ENCODE measurements at regions not wholly inside any gene's neighbourhood (a gene's known extent, or its start where the extent isn't known, plus 50 kb on each side); places are given as distances from the start of the nearest gene placed in this dataset.

DNA sequence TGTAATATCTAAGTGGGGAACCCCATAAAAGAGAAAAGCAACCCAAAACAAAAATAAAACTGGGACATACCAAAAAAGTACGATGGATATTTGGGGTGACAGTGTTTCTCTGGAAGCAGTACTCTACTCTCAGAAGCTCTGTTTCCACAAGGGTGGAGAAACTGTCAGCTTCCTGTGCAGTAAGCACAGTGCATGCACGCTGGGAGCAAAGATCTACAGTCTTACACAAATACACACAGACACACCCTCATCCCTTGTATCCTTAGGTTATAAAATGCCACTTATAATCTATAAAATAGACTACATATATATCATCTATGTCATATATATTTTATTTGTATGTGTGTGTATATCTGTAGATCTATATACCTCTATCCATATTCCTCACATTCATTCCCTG lies 225.8 kb upstream of the SOX5 start:
- TF ChIP-seq YY1 (IDR thresholded peaks at IDR 0.05; ENCODE audit: low read depth) = no peak
- no peak for TF ChIP-seq FOXM1 (IDR thresholded peaks at IDR 0.05; ENCODE audit: borderline replicate concordance, low read depth)
- TF ChIP-seq NFIC (IDR thresholded peaks at IDR 0.05) = no peak
- TF ChIP-seq CREB1 (IDR thresholded peaks at IDR 0.05; ENCODE audit: low read depth) = no peak
- TF ChIP-seq TCF12 (IDR thresholded peaks at IDR 0.05; ENCODE audit: low read depth) = no peak
- no peak for TF ChIP-seq EGR1 (IDR thresholded peaks at IDR 0.05)
- no peak for TF ChIP-seq TAF1 (IDR thresholded peaks at IDR 0.05; ENCODE audit: low read depth)
- TF ChIP-seq, protein P1, sequence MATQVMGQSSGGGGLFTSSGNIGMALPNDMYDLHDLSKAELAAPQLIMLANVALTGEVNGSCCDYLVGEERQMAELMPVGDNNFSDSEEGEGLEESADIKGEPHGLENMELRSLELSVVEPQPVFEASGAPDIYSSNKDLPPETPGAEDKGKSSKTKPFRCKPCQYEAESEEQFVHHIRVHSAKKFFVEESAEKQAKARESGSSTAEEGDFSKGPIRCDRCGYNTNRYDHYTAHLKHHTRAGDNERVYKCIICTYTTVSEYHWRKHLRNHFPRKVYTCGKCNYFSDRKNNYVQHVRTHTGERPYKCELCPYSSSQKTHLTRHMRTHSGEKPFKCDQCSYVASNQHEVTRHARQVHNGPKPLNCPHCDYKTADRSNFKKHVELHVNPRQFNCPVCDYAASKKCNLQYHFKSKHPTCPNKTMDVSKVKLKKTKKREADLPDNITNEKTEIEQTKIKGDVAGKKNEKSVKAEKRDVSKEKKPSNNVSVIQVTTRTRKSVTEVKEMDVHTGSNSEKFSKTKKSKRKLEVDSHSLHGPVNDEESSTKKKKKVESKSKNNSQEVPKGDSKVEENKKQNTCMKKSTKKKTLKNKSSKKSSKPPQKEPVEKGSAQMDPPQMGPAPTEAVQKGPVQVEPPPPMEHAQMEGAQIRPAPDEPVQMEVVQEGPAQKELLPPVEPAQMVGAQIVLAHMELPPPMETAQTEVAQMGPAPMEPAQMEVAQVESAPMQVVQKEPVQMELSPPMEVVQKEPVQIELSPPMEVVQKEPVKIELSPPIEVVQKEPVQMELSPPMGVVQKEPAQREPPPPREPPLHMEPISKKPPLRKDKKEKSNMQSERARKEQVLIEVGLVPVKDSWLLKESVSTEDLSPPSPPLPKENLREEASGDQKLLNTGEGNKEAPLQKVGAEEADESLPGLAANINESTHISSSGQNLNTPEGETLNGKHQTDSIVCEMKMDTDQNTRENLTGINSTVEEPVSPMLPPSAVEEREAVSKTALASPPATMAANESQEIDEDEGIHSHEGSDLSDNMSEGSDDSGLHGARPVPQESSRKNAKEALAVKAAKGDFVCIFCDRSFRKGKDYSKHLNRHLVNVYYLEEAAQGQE (IDR thresholded peaks at IDR 0.05; ENCODE audit: low read depth) = no peak
- TF ChIP-seq, protein P2, sequence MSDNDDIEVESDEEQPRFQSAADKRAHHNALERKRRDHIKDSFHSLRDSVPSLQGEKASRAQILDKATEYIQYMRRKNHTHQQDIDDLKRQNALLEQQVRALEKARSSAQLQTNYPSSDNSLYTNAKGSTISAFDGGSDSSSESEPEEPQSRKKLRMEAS (IDR thresholded peaks at IDR 0.05) = no peak
- no peak for TF ChIP-seq RAD21 (IDR thresholded peaks at IDR 0.05; ENCODE audit: low read depth)
- no peak for TF ChIP-seq CEBPB (IDR thresholded peaks at IDR 0.05)
- TF ChIP-seq EP300 (IDR thresholded peaks at IDR 0.05; ENCODE audit: borderline replicate concordance) = no peak
- TF ChIP-seq, protein P3, sequence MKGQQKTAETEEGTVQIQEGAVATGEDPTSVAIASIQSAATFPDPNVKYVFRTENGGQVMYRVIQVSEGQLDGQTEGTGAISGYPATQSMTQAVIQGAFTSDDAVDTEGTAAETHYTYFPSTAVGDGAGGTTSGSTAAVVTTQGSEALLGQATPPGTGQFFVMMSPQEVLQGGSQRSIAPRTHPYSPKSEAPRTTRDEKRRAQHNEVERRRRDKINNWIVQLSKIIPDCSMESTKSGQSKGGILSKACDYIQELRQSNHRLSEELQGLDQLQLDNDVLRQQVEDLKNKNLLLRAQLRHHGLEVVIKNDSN (IDR thresholded peaks at IDR 0.05) = no peak

GRCh38 chr12:24173067-24173466 lies 223.6 kb upstream of the SOX5 start:
- no peak for TF ChIP-seq NFIC (IDR thresholded peaks at IDR 0.05)
- TF ChIP-seq CEBPB (IDR thresholded peaks at IDR 0.05) = no peak
- TF ChIP-seq TEAD4 (IDR thresholded peaks at IDR 0.05) = no peak
- TF ChIP-seq ZBTB7A (IDR thresholded peaks at IDR 0.05; ENCODE audit: low read depth) = no peak
- no peak for TF ChIP-seq EP300 (IDR thresholded peaks at IDR 0.05; ENCODE audit: borderline replicate concordance)
- TF ChIP-seq, protein P3 (IDR thresholded peaks at IDR 0.05) = no peak
- no peak for TF ChIP-seq YY1 (IDR thresholded peaks at IDR 0.05; ENCODE audit: low read depth)
- TF ChIP-seq, protein P1 (IDR thresholded peaks at IDR 0.05; ENCODE audit: low read depth) = no peak
- TF ChIP-seq FOXM1 (IDR thresholded peaks at IDR 0.05; ENCODE audit: borderline replicate concordance, low read depth) = no peak
- no peak for TF ChIP-seq TAF1 (IDR thresholded peaks at IDR 0.05; ENCODE audit: low read depth)
- no peak for TF ChIP-seq RAD21 (IDR thresholded peaks at IDR 0.05; ENCODE audit: low read depth)
- TF ChIP-seq CREB1 (IDR thresholded peaks at IDR 0.05; ENCODE audit: low read depth) = no peak
- TF ChIP-seq, protein P2 (IDR thresholded peaks at IDR 0.05) = no peak
- no peak for TF ChIP-seq TCF12 (IDR thresholded peaks at IDR 0.05; ENCODE audit: low read depth)
- TF ChIP-seq EGR1 (IDR thresholded peaks at IDR 0.05) = no peak

DNA sequence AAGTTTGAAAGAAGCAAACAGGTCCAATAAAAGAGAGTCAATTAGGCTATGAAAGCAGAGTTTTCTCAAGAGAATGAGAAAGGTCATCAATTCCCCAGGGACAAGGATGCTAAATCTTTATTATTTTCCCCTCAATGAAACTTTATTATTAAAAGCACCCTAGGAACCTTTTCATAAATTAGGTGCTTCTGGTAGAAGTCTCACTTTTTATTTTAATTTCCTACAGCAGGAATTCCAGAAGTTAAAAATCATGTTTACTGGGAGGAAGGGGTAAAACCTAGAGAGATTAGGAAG lies 223.2 kb upstream of the SOX5 start:
- no peak for TF ChIP-seq CEBPB (IDR thresholded peaks at IDR 0.05)

- TF ChIP-seq, protein P3 (IDR thresholded peaks at IDR 0.05) = no peak
- TF ChIP-seq EGR1 (IDR thresholded peaks at IDR 0.05) (no peak), EP300 (IDR thresholded peaks at IDR 0.05; ENCODE audit: borderline replicate concordance) (no peak), CREB1 (IDR thresholded peaks at IDR 0.05; ENCODE audit: low read depth) (no peak), RAD21 (IDR thresholded peaks at IDR 0.05; ENCODE audit: low read depth) (no peak), ZBTB7A (IDR thresholded peaks at IDR 0.05; ENCODE audit: low read depth) (no peak), TCF12 (IDR thresholded peaks at IDR 0.05; ENCODE audit: low read depth) (no peak), TEAD4 (IDR thresholded peaks at IDR 0.05) (no peak), CEBPB (IDR thresholded peaks at IDR 0.05) (no peak), TAF1 (IDR thresholded peaks at IDR 0.05; ENCODE audit: low read depth) (no peak), YY1 (IDR thresholded peaks at IDR 0.05; ENCODE audit: low read depth) (no peak), NFIC (IDR thresholded peaks at IDR 0.05) (no peak), FOXM1 (IDR thresholded peaks at IDR 0.05; ENCODE audit: borderline replicate concordance, low read depth) (no peak)
- TF ChIP-seq, protein P2 (IDR thresholded peaks at IDR 0.05) = no peak
- TF ChIP-seq, protein P1 (IDR thresholded peaks at IDR 0.05; ENCODE audit: low read depth) = no peak
These were observed 222.7 kb upstream of the SOX5 start for GRCh38 chr12:24172031-24172772.

All from Ishikawa (cell line).